Parathyroid adenoma (tissue), 2 donors: ENCODE measurements at regions not wholly inside any gene's neighbourhood (a gene's known extent, or its start where the extent isn't known, plus 50 kb on each side); places are given as distances from the start of the nearest gene placed in this dataset.
"Not testable (repeated sequence)": the region's sequence is repeated elsewhere in the genome, so short reads cannot be mapped to it uniquely, and the experiment has no call there.

Experiments used
- H2AFZ ChIP-seq: fragments of 300-600 bp; sonication (generic); one replicate; pipeline ENCODE4 v1.7.0; 2017; ENCODE audit warnings: antibody characterized with exemption, mild to moderate bottlenecking
- H3K27ac ChIP-seq: fragments of 300-600 bp; sonication (generic); one replicate; pipeline ENCODE4 v1.7.0; 2017
- H3K27me3 ChIP-seq: fragments of 300-600 bp; sonication (generic); one replicate; pipeline ENCODE4 v1.7.0; 2017; ENCODE audit warnings: low read length; ENCODE audit not compliant: control insufficient read depth, insufficient read depth
- H3K36me3 ChIP-seq: fragments of 300-600 bp; sonication (generic); one replicate; pipeline ENCODE4 v1.7.0; 2017; ENCODE audit warnings: low read length; ENCODE audit not compliant: control insufficient read depth, insufficient read depth
- H3K4me1 ChIP-seq: fragments of 300-600 bp; sonication (generic); one replicate; pipeline ENCODE4 v1.7.0; 2017; ENCODE audit warnings: control low read depth
- H3K4me2 ChIP-seq: fragments of 300-600 bp; sonication (generic); one replicate; pipeline ENCODE4 v1.7.0; 2017; ENCODE audit warnings: low read length
- H3K4me3 ChIP-seq: fragments of 300-600 bp; sonication (generic); one replicate; pipeline ENCODE4 v1.7.0; 2017; ENCODE audit warnings: low read depth, low read length
- H3K79me2 ChIP-seq: fragments of 300-600 bp; sonication (generic); one replicate; pipeline ENCODE4 v1.7.0; 2017; ENCODE audit warnings: control low read depth
- H3K9ac ChIP-seq: fragments of 300-600 bp; sonication (generic); one replicate; pipeline ENCODE4 v1.7.0; 2017; ENCODE audit warnings: mild to moderate bottlenecking
- H3K9me3 ChIP-seq: fragments of 300-600 bp; sonication (generic); one replicate; pipeline ENCODE4 v1.7.0; 2017; ENCODE audit warnings: low read length; ENCODE audit not compliant: control insufficient read depth
- CTCF ChIP-seq: fragments of 300-600 bp; sonication (generic); IDR thresholded peaks from one replicate; pipeline ENCODE4 v1.7.0; 2017; ENCODE audit warnings: antibody characterized with exemption, mild to moderate bottlenecking
- donor health status: primary hyperparathyroidism.

- H3K9me3 ChIP-seq, H2AFZ ChIP-seq, H3K36me3 ChIP-seq, H3K79me2 ChIP-seq, H3K9ac ChIP-seq, H3K27me3 ChIP-seq, H3K4me3 ChIP-seq, H3K4me1 ChIP-seq, H3K4me2 ChIP-seq, H3K27ac ChIP-seq: not testable (repeated sequence)
These were observed 366.8 kb downstream of the ANAPC1 start for GRCh38 chr2:111517050-111517720.

- H3K4me2 ChIP-seq, H3K27me3 ChIP-seq: not testable (repeated sequence)
These were observed 366.3 kb downstream of the ANAPC1 start for GRCh38 chr2:111517721-111518053.

GRCh38 chr2:111519071-111519470 lies 364.9 kb downstream of the ANAPC1 start:
- Histone ChIP-seq H3K36me3 (no peaks in the 10 kb centered on the region), H3K4me2 (no peak overlapping the region), H3K4me3 (no peak overlapping the region), H3K9ac (no peak overlapping the region), H2AFZ (no peak overlapping the region), H3K27me3 (no peaks in the 10 kb centered on the region), H3K27ac (no peak overlapping the region), H3K9me3 (no peaks in the 10 kb centered on the region), H3K79me2 (no peaks in the 10 kb centered on the region), H3K4me1 (no peaks in the 10 kb centered on the region)
- no peak for TF ChIP-seq CTCF

More at GRCh38 chr2:111517721-111518053, 366.3 kb downstream of the ANAPC1 start:
- not testable (repeated sequence) for H3K36me3 ChIP-seq, H2AFZ ChIP-seq, H3K4me3 ChIP-seq, H3K79me2 ChIP-seq, H3K9ac ChIP-seq, H3K4me1 ChIP-seq, H3K27ac ChIP-seq, H3K9me3 ChIP-seq

- no peak for TF ChIP-seq CTCF
- Histone ChIP-seq H3K9ac (no peak overlapping the region), H3K9me3 (no peaks in the 10 kb centered on the region), H3K36me3 (no peaks in the 10 kb centered on the region), H3K27me3 (no peaks in the 10 kb centered on the region), H3K27ac (no peak overlapping the region), H2AFZ (no peak overlapping the region), H3K4me3 (no peak overlapping the region), H3K4me1 (no peaks in the 10 kb centered on the region), H3K79me2 (no peaks in the 10 kb centered on the region), H3K4me2 (no peak overlapping the region)
These were observed 361.7 kb downstream of the ANAPC1 start for GRCh38 chr2:111522231-111522768.

GRCh38 chr2:111523009-111523408 lies 361.0 kb downstream of the ANAPC1 start:
- Histone ChIP-seq H2AFZ (no peak overlapping the region), H3K27me3 (no peaks in the 10 kb centered on the region), H3K4me3 (no peak overlapping the region), H3K4me1 (no peaks in the 10 kb centered on the region), H3K9me3 (no peaks in the 10 kb centered on the region), H3K79me2 (no peaks in the 10 kb centered on the region), H3K9ac (no peak overlapping the region), H3K27ac (no peak overlapping the region), H3K4me2 (no peak overlapping the region), H3K36me3 (no peaks in the 10 kb centered on the region)
- no peak for TF ChIP-seq CTCF

GRCh38 chr2:111525026-111525425 lies 359.0 kb downstream of the ANAPC1 start:
- not testable (repeated sequence) for H3K27me3 ChIP-seq, H3K9ac ChIP-seq, H3K4me3 ChIP-seq, H3K4me2 ChIP-seq, H3K4me1 ChIP-seq, H3K27ac ChIP-seq, H2AFZ ChIP-seq, H3K79me2 ChIP-seq, H3K36me3 ChIP-seq, H3K9me3 ChIP-seq

- H3K9ac ChIP-seq, H3K36me3 ChIP-seq, H3K4me3 ChIP-seq, H3K27me3 ChIP-seq, H3K9me3 ChIP-seq, H3K27ac ChIP-seq, H3K79me2 ChIP-seq, H3K4me1 ChIP-seq, H2AFZ ChIP-seq, H3K4me2 ChIP-seq: not testable (repeated sequence)
These were observed 357.9 kb downstream of the ANAPC1 start for GRCh38 chr2:111526041-111526639.

GRCh38 chr2:111527707-111528400 lies 356.1 kb downstream of the ANAPC1 start:
- H3K4me2 ChIP-seq, H3K4me1 ChIP-seq, H2AFZ ChIP-seq, H3K36me3 ChIP-seq, H3K4me3 ChIP-seq, H3K27ac ChIP-seq, H3K27me3 ChIP-seq, H3K79me2 ChIP-seq, H3K9ac ChIP-seq, H3K9me3 ChIP-seq: not testable (repeated sequence)
